ENCODE measurements at regions not wholly inside any gene's neighbourhood (a gene's known extent, or its start where the extent isn't known, plus 50 kb on each side); places are given as distances from the start of the nearest gene placed in this dataset.

- Histone ChIP-seq H2AFZ (ENCODE audit: low read depth, low read length) (no peak overlapping the region), H3K4me2 (ENCODE audit: low read length) (no peak overlapping the region)
- TF ChIP-seq EZH2phosphoT487 (IDR thresholded peaks at IDR 0.05; ENCODE audit: low read depth) (no peak), CTCF (IDR thresholded peaks at IDR 0.05; ENCODE audit: low read depth, low read length) (no peak)
Measured at GRCh38 chr9:27638716-27639115, 65.4 kb upstream of the C9orf72 start.

GRCh38 chr9:27645161-27645840, 72.0 kb upstream of the C9orf72 start:
- H3K27me3 ChIP-seq (ENCODE audit: low read depth, low read length) = no peaks in the 10 kb centered on the region
- H3K4me2 ChIP-seq (ENCODE audit: low read length) = no peak overlapping the region

More at GRCh38 chr9:27638716-27639115, 65.4 kb upstream of the C9orf72 start:
- no peak overlapping the region for H3K4me3 ChIP-seq (ENCODE audit: low read length)
- no peaks in the 10 kb centered on the region for H3K36me3 ChIP-seq (replicated peaks; ENCODE audit: low read depth, low read length)
- H3K79me2 ChIP-seq (ENCODE audit: low read length) = no peaks in the 10 kb centered on the region
- no peak overlapping the region for H3K27ac ChIP-seq (ENCODE audit: low read length)
- H3K9ac ChIP-seq (ENCODE audit: low read length) = no peak overlapping the region
- no peaks in the 10 kb centered on the region for H3K9me3 ChIP-seq (ENCODE audit: insufficient read depth, low read length)
- H4K20me1 ChIP-seq (ENCODE audit: insufficient read depth, low read length) = no peaks in the 10 kb centered on the region
- H3K4me1 ChIP-seq (ENCODE audit: low read length) = peaks cover 7% of the 10 kb centered on the region
- peaks cover 2% of the 10 kb centered on the region; the same call in 1 of the 2 replicates for H3K27me3 ChIP-seq (ENCODE audit: low read depth, low read length)

GRCh38 chr9:27653246-27653645, 80.0 kb upstream of the C9orf72 start:
- TF ChIP-seq CTCF (IDR thresholded peaks at IDR 0.05; ENCODE audit: low read depth, low read length) (no peak), EZH2phosphoT487 (IDR thresholded peaks at IDR 0.05; ENCODE audit: low read depth) (no peak)
- Histone ChIP-seq H3K9ac (ENCODE audit: low read length) (no peak overlapping the region), H3K4me2 (ENCODE audit: low read length) (no peak overlapping the region), H3K36me3 (replicated peaks; ENCODE audit: low read depth, low read length) (no peaks in the 10 kb centered on the region), H3K27ac (ENCODE audit: low read length) (no peak overlapping the region), H3K27me3 (ENCODE audit: low read depth, low read length) (no peaks in the 10 kb centered on the region), H2AFZ (ENCODE audit: low read depth, low read length) (no peak overlapping the region), H3K4me1 (ENCODE audit: low read length) (no peaks in the 10 kb centered on the region), H4K20me1 (ENCODE audit: insufficient read depth, low read length) (no peaks in the 10 kb centered on the region), H3K4me3 (ENCODE audit: low read length) (no peak overlapping the region), H3K79me2 (ENCODE audit: low read length) (no peaks in the 10 kb centered on the region), H3K9me3 (ENCODE audit: insufficient read depth, low read length) (no peaks in the 10 kb centered on the region)

More at GRCh38 chr9:27645161-27645840, 72.0 kb upstream of the C9orf72 start:
- no peak overlapping the region for H3K9ac ChIP-seq (ENCODE audit: low read length)
- TF ChIP-seq EZH2phosphoT487 (IDR thresholded peaks at IDR 0.05; ENCODE audit: low read depth) (no peak), CTCF (IDR thresholded peaks at IDR 0.05; ENCODE audit: low read depth, low read length) (no peak)
- H2AFZ ChIP-seq (ENCODE audit: low read depth, low read length) = no peak overlapping the region
- H3K79me2 ChIP-seq (ENCODE audit: low read length) = no peaks in the 10 kb centered on the region
- H4K20me1 ChIP-seq (ENCODE audit: insufficient read depth, low read length) = no peaks in the 10 kb centered on the region
- H3K4me1 ChIP-seq (ENCODE audit: low read length) = no peaks in the 10 kb centered on the region
- H3K9me3 ChIP-seq (ENCODE audit: insufficient read depth, low read length) = no peaks in the 10 kb centered on the region
- H3K4me3 ChIP-seq (ENCODE audit: low read length) = no peak overlapping the region
- H3K27ac ChIP-seq (ENCODE audit: low read length) = no peak overlapping the region
- H3K36me3 ChIP-seq (replicated peaks; ENCODE audit: low read depth, low read length) = no peaks in the 10 kb centered on the region

GRCh38 chr9:27653957-27654356, 80.7 kb upstream of the C9orf72 start:
- Histone ChIP-seq H3K9me3 (ENCODE audit: insufficient read depth, low read length) (no peaks in the 10 kb centered on the region), H3K79me2 (ENCODE audit: low read length) (no peaks in the 10 kb centered on the region)

More at GRCh38 chr9:27653957-27654356, 80.7 kb upstream of the C9orf72 start:
- Histone ChIP-seq H3K36me3 (replicated peaks; ENCODE audit: low read depth, low read length) (no peaks in the 10 kb centered on the region), H3K27ac (ENCODE audit: low read length) (no peak overlapping the region), H4K20me1 (ENCODE audit: insufficient read depth, low read length) (no peaks in the 10 kb centered on the region), H3K4me1 (ENCODE audit: low read length) (no peaks in the 10 kb centered on the region), H2AFZ (ENCODE audit: low read depth, low read length) (no peak overlapping the region), H3K4me3 (ENCODE audit: low read length) (no peak overlapping the region), H3K4me2 (ENCODE audit: low read length) (no peak overlapping the region), H3K9ac (ENCODE audit: low read length) (no peak overlapping the region), H3K27me3 (ENCODE audit: low read depth, low read length) (no peaks in the 10 kb centered on the region)
- TF ChIP-seq CTCF (IDR thresholded peaks at IDR 0.05; ENCODE audit: low read depth, low read length) (no peak), EZH2phosphoT487 (IDR thresholded peaks at IDR 0.05; ENCODE audit: low read depth) (no peak)
